ENCODE measurements at regions not wholly inside any gene's neighbourhood (a gene's known extent, or its start where the extent isn't known, plus 50 kb on each side); places are given as distances from the start of the nearest gene placed in this dataset.

GRCh38 chr16:56109205-56109604 is 82.1 kb upstream of the GNAO1 start:
- no peak for TF ChIP-seq CTCF (IDR thresholded peaks at IDR 0.05; ENCODE audit: insufficient read depth, low read length, poor library complexity, severe bottlenecking)
- no peak for TF ChIP-seq EZH2phosphoT487 (conservative IDR thresholded peaks at IDR 0.05; ENCODE audit: low read length)

Data from SU-DHL-6 (cell line).